ENCODE measurements at regions not wholly inside any gene's neighbourhood (a gene's known extent, or its start where the extent isn't known, plus 50 kb on each side); places are given as distances from the start of the nearest gene placed in this dataset.

DNA sequence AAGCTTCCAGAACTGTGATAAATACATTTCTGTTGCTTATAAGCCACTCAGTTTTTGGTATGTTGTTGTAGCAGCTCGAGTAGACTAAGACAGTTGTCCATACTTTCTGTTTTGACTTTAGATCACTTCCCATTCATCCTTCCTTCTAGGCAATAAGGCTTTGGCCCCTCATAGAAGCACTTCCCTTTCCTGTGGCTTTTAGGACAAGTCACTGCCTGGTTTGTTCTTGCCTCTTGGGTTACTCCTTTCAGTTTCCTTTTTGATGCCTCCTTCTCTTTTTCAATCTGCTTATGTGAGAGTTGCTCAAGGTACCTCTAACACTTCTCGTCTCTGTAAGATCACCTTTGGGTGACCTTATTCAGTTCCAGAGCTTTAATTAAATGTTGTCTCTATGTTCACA, 72.4 kb upstream of the NTRK2 start:
- peak overlapping the region in 1 of 2 donors; percentile 6 for H3K27ac Mint-ChIP-seq
- ATAC-seq = peak in 1 of 3 donors; percentile 44
- no peaks in the 10 kb centered on the region for H3K27me3 ChIP-seq (ENCODE audit: control insufficient read depth, insufficient read depth, low read length)
- no peaks in the 10 kb centered on the region for H3K9me3 ChIP-seq (ENCODE audit: control insufficient read depth, insufficient read depth, low read length)
- peaks cover 0 to 14% of the 10 kb centered on the region in 2 donors for H3K27me3 Mint-ChIP-seq (ENCODE audit: low read depth in 2 of 2)
- H3K9me3 Mint-ChIP-seq = peaks cover 5 to 6% of the 10 kb centered on the region in 2 donors
- H3K36me3 Mint-ChIP-seq = no peaks in the 10 kb centered on the region
- peaks cover 4% of the 10 kb centered on the region for H3K4me1 ChIP-seq (ENCODE audit: control insufficient read depth, insufficient read depth, low read length)
- intact Hi-C loops (cut with micrococcal nuclease) = no loop called here
- TF ChIP-seq, protein P1, sequence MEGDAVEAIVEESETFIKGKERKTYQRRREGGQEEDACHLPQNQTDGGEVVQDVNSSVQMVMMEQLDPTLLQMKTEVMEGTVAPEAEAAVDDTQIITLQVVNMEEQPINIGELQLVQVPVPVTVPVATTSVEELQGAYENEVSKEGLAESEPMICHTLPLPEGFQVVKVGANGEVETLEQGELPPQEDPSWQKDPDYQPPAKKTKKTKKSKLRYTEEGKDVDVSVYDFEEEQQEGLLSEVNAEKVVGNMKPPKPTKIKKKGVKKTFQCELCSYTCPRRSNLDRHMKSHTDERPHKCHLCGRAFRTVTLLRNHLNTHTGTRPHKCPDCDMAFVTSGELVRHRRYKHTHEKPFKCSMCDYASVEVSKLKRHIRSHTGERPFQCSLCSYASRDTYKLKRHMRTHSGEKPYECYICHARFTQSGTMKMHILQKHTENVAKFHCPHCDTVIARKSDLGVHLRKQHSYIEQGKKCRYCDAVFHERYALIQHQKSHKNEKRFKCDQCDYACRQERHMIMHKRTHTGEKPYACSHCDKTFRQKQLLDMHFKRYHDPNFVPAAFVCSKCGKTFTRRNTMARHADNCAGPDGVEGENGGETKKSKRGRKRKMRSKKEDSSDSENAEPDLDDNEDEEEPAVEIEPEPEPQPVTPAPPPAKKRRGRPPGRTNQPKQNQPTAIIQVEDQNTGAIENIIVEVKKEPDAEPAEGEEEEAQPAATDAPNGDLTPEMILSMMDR (IDR thresholded peaks at IDR 0.05) = no peak
- no peak overlapping the region for H3K27ac ChIP-seq (ENCODE audit: low read length)
- H3K4me3 Mint-ChIP-seq = no peak overlapping the region
- H3K36me3 ChIP-seq (ENCODE audit: control insufficient read depth, insufficient read depth, low read length) = no peaks in the 10 kb centered on the region
- no peak overlapping the region for H3K4me3 ChIP-seq (ENCODE audit: low read length)
- 28% methylated on average over 2 of the region's 2 CpGs for WGBS (ENCODE audit: insufficient coverage)
- no peak for DNase-seq
- peaks cover 0 to 13% of the 10 kb centered on the region in 2 donors for H3K4me1 Mint-ChIP-seq

DNA sequence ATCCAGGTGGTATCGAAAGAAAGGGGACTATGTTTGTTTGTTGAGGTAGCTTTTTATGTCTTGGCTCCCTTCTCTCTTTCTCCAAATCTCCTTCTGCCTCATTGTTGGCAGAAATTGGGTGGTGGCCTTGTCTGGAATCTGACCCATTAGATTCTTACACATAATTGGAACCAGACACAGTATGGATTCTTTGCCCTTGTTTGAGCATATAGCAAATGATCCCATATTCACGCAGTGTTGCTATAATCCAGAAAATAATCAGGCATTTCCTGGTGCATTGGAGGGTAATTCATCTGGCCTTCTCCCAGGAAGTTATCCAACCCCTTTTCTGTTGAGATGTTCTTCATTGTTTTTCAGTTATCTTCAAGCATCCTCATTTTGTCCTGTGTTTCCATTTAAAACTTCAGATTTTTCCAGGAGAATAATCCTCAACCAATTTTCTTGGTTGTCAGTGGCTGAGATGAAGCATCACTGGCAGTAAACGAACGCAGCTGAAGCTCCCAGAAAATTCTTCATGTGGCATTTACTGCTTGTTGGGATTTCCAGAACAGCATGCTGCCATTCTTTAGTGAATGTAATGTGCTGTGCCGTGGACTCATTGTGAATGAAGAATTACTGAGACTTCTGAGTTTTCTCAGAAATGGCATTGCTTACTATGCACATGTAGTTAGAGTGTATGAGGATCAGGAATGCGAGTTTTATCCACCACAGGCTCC, 70.5 kb upstream of the NTRK2 start:
- no peak overlapping the region for H3K27ac Mint-ChIP-seq
- H3K27me3 Mint-ChIP-seq (ENCODE audit: low read depth in 2 of 2) = peaks cover 0 to 13% of the 10 kb centered on the region in 2 donors
- WGBS (ENCODE audit: insufficient coverage) = 84% methylated on average over 5 of the region's 6 CpGs

DNA sequence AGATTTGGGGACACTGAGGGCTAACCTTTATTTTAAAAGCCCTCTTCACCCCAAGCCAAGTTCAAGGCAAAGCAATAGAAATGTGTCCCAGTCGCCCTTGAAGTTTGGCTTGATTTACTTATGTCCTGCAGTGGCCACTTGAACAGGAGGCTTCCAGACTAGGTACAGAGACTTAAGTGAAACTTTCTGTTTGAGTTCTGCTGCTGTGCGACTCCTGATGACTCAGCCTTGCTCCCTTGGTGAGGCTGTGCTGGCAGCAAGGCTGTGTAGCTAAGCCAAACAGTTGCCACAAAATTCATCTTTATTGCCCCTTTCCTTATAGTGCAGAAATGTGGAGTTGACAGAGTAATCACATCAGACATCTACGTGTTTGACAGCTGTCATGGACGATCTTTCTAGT, 68.8 kb upstream of the NTRK2 start:
- Histone ChIP-seq H3K27me3 (ENCODE audit: control insufficient read depth, insufficient read depth, low read length) (no peaks in the 10 kb centered on the region), H3K36me3 (ENCODE audit: control insufficient read depth, insufficient read depth, low read length) (no peaks in the 10 kb centered on the region), H3K4me3 (ENCODE audit: low read length) (no peak overlapping the region), H3K4me1 (ENCODE audit: control insufficient read depth, insufficient read depth, low read length) (peaks cover 4% of the 10 kb centered on the region), H3K27ac (ENCODE audit: low read length) (no peak overlapping the region), H3K9me3 (ENCODE audit: control insufficient read depth, insufficient read depth, low read length) (no peaks in the 10 kb centered on the region)
- peaks cover 6 to 7% of the 10 kb centered on the region in 2 donors for H3K9me3 Mint-ChIP-seq
- no peak for ATAC-seq
- TF ChIP-seq, protein P1 (IDR thresholded peaks at IDR 0.05) = no peak
- H3K27ac Mint-ChIP-seq = no peak overlapping the region
- no peak for DNase-seq
- WGBS (ENCODE audit: insufficient coverage) = 87% methylated on average over 4 of the region's 4 CpGs
- intact Hi-C loops (cut with micrococcal nuclease) = no loop called here
- H3K27me3 Mint-ChIP-seq (ENCODE audit: low read depth in 2 of 2) = peaks cover 1 to 11% of the 10 kb centered on the region in 2 donors
- no peak overlapping the region for H3K4me3 Mint-ChIP-seq
- peaks cover 0 to 13% of the 10 kb centered on the region in 2 donors for H3K4me1 Mint-ChIP-seq
- H3K36me3 Mint-ChIP-seq = no peaks in the 10 kb centered on the region

More for the DNA sequence above, 70.5 kb upstream of the NTRK2 start:
- no peaks in the 10 kb centered on the region for H3K36me3 Mint-ChIP-seq
- Histone ChIP-seq H3K27me3 (ENCODE audit: control insufficient read depth, insufficient read depth, low read length) (no peaks in the 10 kb centered on the region), H3K9me3 (ENCODE audit: control insufficient read depth, insufficient read depth, low read length) (no peaks in the 10 kb centered on the region), H3K27ac (ENCODE audit: low read length) (no peak overlapping the region), H3K4me3 (ENCODE audit: low read length) (no peak overlapping the region), H3K36me3 (ENCODE audit: control insufficient read depth, insufficient read depth, low read length) (no peaks in the 10 kb centered on the region), H3K4me1 (ENCODE audit: control insufficient read depth, insufficient read depth, low read length) (peaks cover 4% of the 10 kb centered on the region)
- intact Hi-C loops (cut with micrococcal nuclease) = no loop called here
- ATAC-seq = no peak
- peaks cover 5 to 6% of the 10 kb centered on the region in 2 donors for H3K9me3 Mint-ChIP-seq
- H3K4me1 Mint-ChIP-seq = peaks cover 0 to 13% of the 10 kb centered on the region in 2 donors
- no peak overlapping the region for H3K4me3 Mint-ChIP-seq
- TF ChIP-seq, protein P1 (IDR thresholded peaks at IDR 0.05) = no peak
- no peak for DNase-seq

DNA sequence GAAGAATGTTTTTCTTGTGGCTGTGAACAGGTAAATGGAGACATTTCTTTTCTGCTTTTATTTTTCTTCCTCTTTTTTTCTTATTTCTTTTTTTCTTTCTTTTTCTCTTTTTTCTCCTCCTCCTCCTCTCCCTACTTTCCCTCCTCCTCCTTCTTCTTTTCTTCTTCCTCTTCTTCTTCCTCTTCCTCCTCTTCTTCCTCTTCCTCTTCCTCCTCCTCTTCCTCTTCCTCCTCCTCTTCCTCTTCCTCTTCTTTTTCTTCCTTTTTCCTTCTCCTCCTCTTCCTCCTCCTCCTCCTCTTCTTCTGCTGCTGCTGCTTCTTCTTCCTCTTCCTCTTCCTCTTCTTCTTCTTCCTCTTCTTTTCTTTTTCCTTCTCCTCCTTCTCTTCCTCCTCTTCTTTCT, 65.3 kb upstream of the NTRK2 start:
- H3K27me3 ChIP-seq (ENCODE audit: control insufficient read depth, insufficient read depth, low read length) = no peaks in the 10 kb centered on the region
- Mint-ChIP-seq H3K27me3 (ENCODE audit: low read depth in 2 of 2) (peaks cover 13 to 14% of the 10 kb centered on the region in 2 donors), H3K36me3 (no peaks in the 10 kb centered on the region), H3K27ac (no peak overlapping the region), H3K9me3 (peaks cover 4 to 5% of the 10 kb centered on the region in 2 donors), H3K4me1 (no peaks in the 10 kb centered on the region), H3K4me3 (no peak overlapping the region)
- H3K27ac ChIP-seq (ENCODE audit: low read length) = no peak overlapping the region
- H3K9me3 ChIP-seq (ENCODE audit: control insufficient read depth, insufficient read depth, low read length) = no peaks in the 10 kb centered on the region
- H3K4me3 ChIP-seq (ENCODE audit: low read length) = no peak overlapping the region
- no peaks in the 10 kb centered on the region for H3K36me3 ChIP-seq (ENCODE audit: control insufficient read depth, insufficient read depth, low read length)
- no peaks in the 10 kb centered on the region for H3K4me1 ChIP-seq (ENCODE audit: control insufficient read depth, insufficient read depth, low read length)
- no peak for DNase-seq
- TF ChIP-seq, protein P1 (IDR thresholded peaks at IDR 0.05) = no peak
- intact Hi-C loops (cut with micrococcal nuclease) = no loop called here
- no peak for ATAC-seq

Data from natural killer cell (primary cell).